ENCODE measurements at regions not wholly inside any gene's neighbourhood (a gene's known extent, or its start where the extent isn't known, plus 50 kb on each side); places are given as distances from the start of the nearest gene placed in this dataset.
A peak's percentile ranks its signal among the peaks of the same experiment; 100 is the strongest.

DNA sequence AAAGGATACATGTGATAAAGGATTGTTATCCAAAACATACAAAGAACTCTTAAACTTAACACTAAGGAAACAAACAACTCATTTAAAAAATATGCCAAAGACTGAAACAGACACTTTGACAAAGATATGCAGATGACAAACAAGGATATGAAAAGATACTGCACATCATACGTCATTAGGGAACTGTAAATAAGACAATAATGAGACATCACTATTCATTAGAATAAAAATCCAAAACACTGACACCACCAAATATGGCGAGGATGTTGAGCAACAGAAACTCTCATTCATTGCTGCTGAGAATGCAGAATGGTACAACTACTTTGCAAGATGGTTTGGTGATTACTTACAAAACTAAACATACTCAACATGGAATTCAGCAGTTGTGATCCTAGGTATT lies 156.5 kb upstream of the FOXA2 start (continued):
- no peak for TF ChIP-seq HMGXB4 (CRISPR knock-in tag; IDR thresholded peaks at IDR 0.05; ENCODE audit: borderline replicate concordance)
- no peak for TF ChIP-seq ZFP36 (IDR thresholded peaks at IDR 0.05; ENCODE audit: borderline replicate concordance, partially characterized antibody)

GRCh38 chr20:22744341-22745193 lies 160.2 kb upstream of the FOXA2 start:
- no peak for DNase-seq (ENCODE audit: low read depth in 1 of 2, low spot score in 1 of 2)
- CTCF ChIA-PET = interaction anchor here (1.3 kb wide), 1 partner anchor 12 kb away, joined by 4 read pairs; no protein-coding TSS in a partner anchor
- H3K4me2 ChIP-seq = no peak overlapping the region
- FAIRE-seq = peak; percentile 94
- H3K4me3 ChIP-seq = no peak overlapping the region
- H3K27ac ChIP-seq = peak overlapping the region in 1 of 2 experiments; percentile 4; a peak in 1 of 6 replicates
- TF ChIP-seq PHF8 (IDR thresholded peaks at IDR 0.05; ENCODE audit: borderline replicate concordance, low read depth) (no peak), HOXB13 (CRISPR knock-in tag; IDR thresholded peaks at IDR 0.05; ENCODE audit: low read depth) (no peak), PBX3 (IDR thresholded peaks at IDR 0.05) (no peak), JUNB (IDR thresholded peaks at IDR 0.05) (no peak), SREBF2 (IDR thresholded peaks at IDR 0.05) (no peak), HES2 (IDR thresholded peaks at IDR 0.05) (no peak), FOXS1 (CRISPR knock-in tag; IDR thresholded peaks at IDR 0.05) (no peak), KDM1A (IDR thresholded peaks at IDR 0.05; ENCODE audit: low read depth) (no peak), POLR2AphosphoS2 (conservative IDR thresholded peaks at IDR 0.05; ENCODE audit: low read length) (no peak), EHMT2 (IDR thresholded peaks at IDR 0.05; ENCODE audit: low read depth) (no peak), EP300 (IDR thresholded peaks at IDR 0.05) (no peak), HDAC2 (IDR thresholded peaks at IDR 0.05) (no peak)
- POLR2A ChIA-PET = no interaction called here
- H3K4me1 ChIP-seq = no peaks in the 10 kb centered on the region
- H3K9me3 ChIP-seq = peaks cover 8% of the 10 kb centered on the region; the same call in 1 of the 3 replicates
- WGBS (ENCODE audit: missing lambda C conversion rate) = 56% methylated on average over 2 of the region's 2 CpGs
- no peak for ATAC-seq

DNA sequence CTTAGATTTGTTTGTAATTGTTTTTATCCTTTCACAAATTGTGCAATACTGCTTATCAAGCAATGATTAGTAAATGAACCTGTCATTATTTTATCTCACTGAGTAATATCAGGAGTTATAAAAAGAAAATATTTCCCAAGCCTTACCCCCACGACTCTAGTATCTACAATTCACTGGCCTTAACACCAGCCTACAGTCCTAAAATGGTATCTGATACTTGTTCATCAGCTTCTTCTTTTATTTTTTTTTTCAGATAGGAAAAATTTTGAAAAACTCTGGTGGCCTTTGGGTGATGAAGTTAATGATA lies 160.8 kb upstream of the FOXA2 start:
- CTCF ChIA-PET = interaction anchor here (1.3 kb wide), 1 partner anchor 11 kb away, joined by 4 read pairs; no protein-coding TSS in a partner anchor
- ATAC-seq = no peak
- no peak overlapping the region for H3K4me3 ChIP-seq
- no peaks in the 10 kb centered on the region for H3K4me1 ChIP-seq
- peak overlapping the region in 1 of 2 experiments; percentile 4; a peak in 1 of 6 replicates for H3K27ac ChIP-seq
- no peak overlapping the region for H3K4me2 ChIP-seq
- 0 out of 3 replicates have a peak, but pooled peaks cover 8% of the 10 kb centered on the region for H3K9me3 ChIP-seq
- FAIRE-seq = no peak
- no peak for DNase-seq (ENCODE audit: low read depth in 1 of 2, low spot score in 1 of 2)
- 4% methylated on average over 1 of the region's 1 CpG for WGBS (ENCODE audit: missing lambda C conversion rate)
- POLR2A ChIA-PET = no interaction called here
- TF ChIP-seq PHF8 (IDR thresholded peaks at IDR 0.05; ENCODE audit: borderline replicate concordance, low read depth) = no peak
- no peak for TF ChIP-seq CEBPB (IDR thresholded peaks at IDR 0.05)
- TF ChIP-seq RAD21 (conservative IDR thresholded peaks at IDR 0.05 in 1 of 2, IDR thresholded peaks at IDR 0.05 in 1 of 2) = no peak
- TF ChIP-seq POLR2AphosphoS2 (conservative IDR thresholded peaks at IDR 0.05; ENCODE audit: low read length) = no peak
- no peak for TF ChIP-seq ZC3H11A (IDR thresholded peaks at IDR 0.05)
- TF ChIP-seq SMC3 (IDR thresholded peaks at IDR 0.05) = no peak
- no peak for TF ChIP-seq RFX5 (IDR thresholded peaks at IDR 0.05)
- TF ChIP-seq BHLHE40 (IDR thresholded peaks at IDR 0.05; ENCODE audit: low read depth, low read length) = no peak
- no peak for TF ChIP-seq E2F6 (IDR thresholded peaks at IDR 0.05; ENCODE audit: borderline replicate concordance, low read depth)
- no peak for TF ChIP-seq EP300 (IDR thresholded peaks at IDR 0.05)
- no peak for TF ChIP-seq HDAC2 (IDR thresholded peaks at IDR 0.05)
- TF ChIP-seq RCOR1 (IDR thresholded peaks at IDR 0.05; ENCODE audit: low read depth, low read length) = no peak
- no peak for TF ChIP-seq CBX8 (IDR thresholded peaks at IDR 0.05)
- no peak for TF ChIP-seq TFCP2L1 (CRISPR knock-in tag; IDR thresholded peaks at IDR 0.05)
- no peak for TF ChIP-seq PBX3 (IDR thresholded peaks at IDR 0.05)
- TF ChIP-seq RARB (CRISPR knock-in tag; IDR thresholded peaks at IDR 0.05) = no peak
- no peak for TF ChIP-seq REST (IDR thresholded peaks at IDR 0.05)
- TF ChIP-seq TP53 (CRISPR knock-in tag; IDR thresholded peaks at IDR 0.05) = no peak
